K562 (cell line): ENCODE measurements at regions not wholly inside any gene's neighbourhood (a gene's known extent, or its start where the extent isn't known, plus 50 kb on each side); places are given as distances from the start of the nearest gene placed in this dataset.
A peak's percentile ranks its signal among the peaks of the same experiment; 100 is the strongest.

Experiments used
- CBFA2T2 ChIP-seq: fragments of 450-650 bp; conservative IDR thresholded peaks from 2 replicates; pipeline ENCODE4 v1.6.1; 2017; ENCODE audit warnings: mild to moderate bottlenecking
- CBFA2T3 ChIP-seq: fragments of 450-650 bp; IDR thresholded peaks from 2 replicates; pipeline ENCODE4 v1.6.1; 2017
- CGGBP1 ChIP-seq: fragments of 250-450 bp; sonication (Bioruptor Pico); IDR thresholded peaks from 2 replicates; pipeline ENCODE4 v1.9.0; 2021; ENCODE audit warnings: mild to moderate bottlenecking
- ELF2 ChIP-seq: fragments of 250-450 bp; sonication (Bioruptor Pico); IDR thresholded peaks from 2 replicates; pipeline ENCODE4 v1.5.0; 2021; ENCODE audit warnings: mild to moderate bottlenecking
- ERF ChIP-seq: fragments of 450-650 bp; formaldehyde crosslinking; IDR thresholded peaks from 2 replicates; pipeline ENCODE4 v1.4.0; 2020; ENCODE audit warnings: mild to moderate bottlenecking, mixed read lengths
- ETS1 ChIP-seq: conservative IDR thresholded peaks from 2 replicates; pipeline ENCODE4 v1.6.1; 2011; ENCODE audit warnings: low read depth, mild to moderate bottlenecking, low read length; ENCODE audit not compliant: control insufficient read depth
- FIP1L1 ChIP-seq: fragments of 200-400 bp; formaldehyde crosslinking; IDR thresholded peaks from 2 replicates; pipeline ENCODE4 v1.6.1; 2018; ENCODE audit warnings: mild to moderate bottlenecking, low read depth, low read length; ENCODE audit not compliant: poor library complexity, severe bottlenecking
- MNT ChIP-seq, 2 experiments: fragments of 450-650 bp; conservative IDR thresholded peaks; 2 replicates each; pipeline ENCODE4 v1.6.1; 2017; ENCODE audit warnings: mild to moderate bottlenecking in 2 of 2, moderate library complexity in 2 of 2
- NRF1 ChIP-seq, 2 experiments: fragments of 450-650 bp; IDR thresholded peaks in 1 of 2; conservative IDR thresholded peaks in 1 of 2; 2 replicates each; pipeline ENCODE4 v1.6.1; 2014; ENCODE audit warnings: mild to moderate bottlenecking in 2 of 2
- OTX1 ChIP-seq: fragments of 450-650 bp; formaldehyde crosslinking; IDR thresholded peaks from 2 replicates; pipeline ENCODE4 v1.4.0; 2022; ENCODE audit warnings: mild to moderate bottlenecking
- STAT6 ChIP-seq: sonication (generic); formaldehyde crosslinking; IDR thresholded peaks from 2 replicates; pipeline ENCODE4 v1.8.1; 2023; ENCODE audit warnings: mild to moderate bottlenecking, missing genetic modification reagents
- ZBTB7A ChIP-seq: IDR thresholded peaks from 2 replicates; pipeline ENCODE4 v1.6.1; 2011; ENCODE audit warnings: low read depth, mild to moderate bottlenecking, low read length, moderate library complexity, borderline replicate concordance; ENCODE audit not compliant: control insufficient read depth
- ZNF184 ChIP-seq: sonication (generic); formaldehyde crosslinking; IDR thresholded peaks from 2 replicates; pipeline ENCODE4 v1.5.0; 2020; ENCODE audit warnings: missing genetic modification reagents
- ZNF197 ChIP-seq: fragments of 200-800 bp; sonication (Bioruptor generic); IDR thresholded peaks from 2 replicates; pipeline ENCODE4 v1.6.1; 2016; ENCODE audit warnings: low read depth, missing genetic modification characterization, missing compliant biosample characterization

GRCh38 chr12:127280393-127281275 is 986.3 kb upstream of the TMEM132C start (continued):
- TF ChIP-seq STAT6 (CRISPR knock-in tag): no peak
- TF ChIP-seq ZNF197 (CRISPR knock-in tag): no peak
- TF ChIP-seq ERF (CRISPR knock-in tag): no peak
- peak; percentile 46; the same call in 1 of the 2 replicates for TF ChIP-seq CGGBP1 (CRISPR knock-in tag)
- TF ChIP-seq CBFA2T3: 0 out of 2 replicates have a peak, but pooled peaks have one; percentile 27
- TF ChIP-seq ETS1: no peak
- peak in 1 of 2 experiments; percentile 42; a peak in 2 of 4 replicates for TF ChIP-seq NRF1 (conservative IDR thresholded peaks at IDR 0.05 in 1 of 2, IDR thresholded peaks at IDR 0.05 in 1 of 2)
- 0 out of 2 replicates have a peak, but pooled peaks have one; percentile 16 for TF ChIP-seq CBFA2T2
- TF ChIP-seq ZNF184 (CRISPR knock-in tag): no peak
- TF ChIP-seq FIP1L1: peak; percentile 81
- TF ChIP-seq ZBTB7A: 0 out of 2 replicates have a peak, but pooled peaks have one; percentile 18
- no peak for TF ChIP-seq OTX1 (CRISPR knock-in tag)
- peak; percentile 46 to 49; a peak in 3 of 4 replicates for TF ChIP-seq MNT (conservative IDR thresholded peaks at IDR 0.05)
- TF ChIP-seq ELF2 (CRISPR knock-in tag): no peak
